Spleen (tissue), 7 donors: ENCODE measurements at regions not wholly inside any gene's neighbourhood (a gene's known extent, or its start where the extent isn't known, plus 50 kb on each side); places are given as distances from the start of the nearest gene placed in this dataset.

Source experiments
- CTCF ChIP-seq, 11 experiments: fragments of 200-600 bp in 7 of 11; fragments of 450-650 bp in 4 of 11; sonication (generic) in 4 of 11; IDR thresholded peaks in 8 of 11; conservative IDR thresholded peaks in 3 of 11; 1 replicate in 7 of 11; 2 replicates in 4 of 11; pipeline versions ENCODE4 v1.4.0 to v1.8.0; 2016 to 2021; ENCODE audit warnings: antibody characterized with exemption in 11 of 11, inconsistent platforms in 4 of 11, mild to moderate bottlenecking in 1 of 11
- POLR2A ChIP-seq, 3 donors: fragments of 450-650 bp; IDR thresholded peaks; one replicate each; pipeline ENCODE4 v1.5.1; 2017; ENCODE audit warnings: antibody characterized with exemption in 3 of 3, mild to moderate bottlenecking in 1 of 3
- POLR2AphosphoS5 ChIP-seq, 3 donors: sonication (generic); formaldehyde crosslinking; IDR thresholded peaks; one replicate each; pipeline ENCODE4 v1.5.1; 2017; ENCODE audit warnings: antibody characterized with exemption in 3 of 3
- donor health status: DM: no; HTN: no; CAD: no; lungs with moderate emphysema.
- donor health status: DM: no; HTN: no; CAD: no.
- donor health status: DM: no; HTN: no; CAD: no.

- TF ChIP-seq POLR2A (IDR thresholded peaks at IDR 0.05), result no peak
- no peak for TF ChIP-seq CTCF (IDR thresholded peaks at IDR 0.05 in 8 of 11, conservative IDR thresholded peaks at IDR 0.05 in 3 of 11)
- no peak for TF ChIP-seq POLR2AphosphoS5 (IDR thresholded peaks at IDR 0.05)
These were observed 590.4 kb downstream of the PRELID2 start for GRCh38 chr5:145244788-145245187.
